Keratinocyte (primary cell): ENCODE measurements at regions not wholly inside any gene's neighbourhood (a gene's known extent, or its start where the extent isn't known, plus 50 kb on each side); places are given as distances from the start of the nearest gene placed in this dataset.

ENCODE experiments used
- EZH2 ChIP-seq: IDR thresholded peaks from one replicate; pipeline ENCODE4 v1.6.1; 2012; ENCODE audit warnings: inconsistent platforms, mild to moderate bottlenecking, low read length, moderate library complexity
- TF ChIP-seq, protein P1 (sequence below), 3 experiments: IDR thresholded peaks in 1 of 3; conservative IDR thresholded peaks in 1 of 3; optimal IDR thresholded peaks in 1 of 3; 2 replicates in 2 of 3; 3 replicates in 1 of 3; pipeline versions ENCODE3 to v1.5.1; 2011; ENCODE audit warnings: low read length in 3 of 3, mild to moderate bottlenecking in 3 of 3, moderate library complexity in 2 of 3, control low read depth in 1 of 3, inconsistent platforms in 1 of 3; ENCODE audit not compliant: insufficient read depth in 2 of 3; ENCODE audit errors: extremely low read depth in 1 of 3

- TF ChIP-seq, protein P1, sequence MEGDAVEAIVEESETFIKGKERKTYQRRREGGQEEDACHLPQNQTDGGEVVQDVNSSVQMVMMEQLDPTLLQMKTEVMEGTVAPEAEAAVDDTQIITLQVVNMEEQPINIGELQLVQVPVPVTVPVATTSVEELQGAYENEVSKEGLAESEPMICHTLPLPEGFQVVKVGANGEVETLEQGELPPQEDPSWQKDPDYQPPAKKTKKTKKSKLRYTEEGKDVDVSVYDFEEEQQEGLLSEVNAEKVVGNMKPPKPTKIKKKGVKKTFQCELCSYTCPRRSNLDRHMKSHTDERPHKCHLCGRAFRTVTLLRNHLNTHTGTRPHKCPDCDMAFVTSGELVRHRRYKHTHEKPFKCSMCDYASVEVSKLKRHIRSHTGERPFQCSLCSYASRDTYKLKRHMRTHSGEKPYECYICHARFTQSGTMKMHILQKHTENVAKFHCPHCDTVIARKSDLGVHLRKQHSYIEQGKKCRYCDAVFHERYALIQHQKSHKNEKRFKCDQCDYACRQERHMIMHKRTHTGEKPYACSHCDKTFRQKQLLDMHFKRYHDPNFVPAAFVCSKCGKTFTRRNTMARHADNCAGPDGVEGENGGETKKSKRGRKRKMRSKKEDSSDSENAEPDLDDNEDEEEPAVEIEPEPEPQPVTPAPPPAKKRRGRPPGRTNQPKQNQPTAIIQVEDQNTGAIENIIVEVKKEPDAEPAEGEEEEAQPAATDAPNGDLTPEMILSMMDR (optimal IDR thresholded peaks at IDR 0.05 in 1 of 3, IDR thresholded peaks at IDR 0.05 in 1 of 3, conservative IDR thresholded peaks at IDR 0.05 in 1 of 3; ENCODE audit: extremely low read depth in 1 of 3, insufficient read depth in 2 of 3, low read length in 3 of 3) = no peak
- TF ChIP-seq EZH2 = no peak
Measured at GRCh38 chr5:169527066-169527465, 56.5 kb upstream of the SPDL1 start.
